K562 (cell line): ENCODE measurements at regions not wholly inside any gene's neighbourhood (a gene's known extent, or its start where the extent isn't known, plus 50 kb on each side); places are given as distances from the start of the nearest gene placed in this dataset.
A peak's percentile ranks its signal among the peaks of the same experiment; 100 is the strongest.

Source experiments
- CBX5 ChIP-seq: IDR thresholded peaks from 2 replicates; pipeline ENCODE4 v1.6.1; 2014; ENCODE audit warnings: low read depth, borderline replicate concordance
- ELF4 ChIP-seq: fragments of 450-650 bp; formaldehyde crosslinking; IDR thresholded peaks from 2 replicates; pipeline ENCODE4 v1.4.0; 2022; ENCODE audit warnings: missing genetic modification characterization
- ELK1 ChIP-seq: sonication (generic); formaldehyde crosslinking; IDR thresholded peaks from 2 replicates; pipeline ENCODE4 v1.8.1; 2022; ENCODE audit warnings: missing genetic modification reagents
- GTF3C2 ChIP-seq: IDR thresholded peaks from 3 replicates; pipeline ENCODE4 v1.6.1; 2011; ENCODE audit warnings: borderline replicate concordance, mild to moderate bottlenecking, moderate library complexity; ENCODE audit not compliant: insufficient read length; ENCODE audit errors: extremely low read depth
- HES1 ChIP-seq: fragments of 450-650 bp; IDR thresholded peaks from 2 replicates; pipeline ENCODE4 v1.6.1; 2016; ENCODE audit warnings: low read depth, mild to moderate bottlenecking, moderate library complexity
- HOMEZ ChIP-seq: fragments of 250-450 bp; sonication (Bioruptor Pico); IDR thresholded peaks from 2 replicates; pipeline ENCODE4 v1.4.0; 2020; ENCODE audit warnings: mild to moderate bottlenecking, moderate library complexity
- KLF1 ChIP-seq: fragments of 450-650 bp; IDR thresholded peaks from 2 replicates; pipeline ENCODE4 v1.6.1; 2016; ENCODE audit warnings: missing genetic modification characterization, missing compliant biosample characterization
- POLR2AphosphoS2 ChIP-seq: IDR thresholded peaks from 2 replicates; pipeline ENCODE4 v1.6.1; 2012; ENCODE audit warnings: low read length, improper control_type of control experiment
- YY1 ChIP-seq, 3 experiments: IDR thresholded peaks; 2 replicates each; pipeline ENCODE4 v1.6.1; 2011; ENCODE audit warnings: low read length in 2 of 3, mild to moderate bottlenecking in 2 of 3, moderate library complexity in 2 of 3, borderline replicate concordance in 1 of 3, control low read depth in 1 of 3, low read depth in 1 of 3; ENCODE audit not compliant: insufficient read depth in 3 of 3, insufficient replicate concordance in 2 of 3, control insufficient read depth in 1 of 3, insufficient read length in 1 of 3; ENCODE audit errors: extremely low read depth in 1 of 3
- ZNF592 ChIP-seq: fragments of 450-650 bp; IDR thresholded peaks from 2 replicates; pipeline ENCODE4 v1.6.1; 2017; ENCODE audit warnings: antibody characterized with exemption, mild to moderate bottlenecking
- TF ChIP-seq, protein P1 (sequence below): fragments of 250-450 bp; sonication (Bioruptor Pico); IDR thresholded peaks from 2 replicates; pipeline ENCODE4 v1.8.0; 2022; ENCODE audit warnings: moderate library complexity, mild to moderate bottlenecking, inconsistent platforms
- TF ChIP-seq, protein P2 (sequence below): fragments of 200-800 bp; sonication (Bioruptor generic); IDR thresholded peaks from 2 replicates; pipeline ENCODE4 v1.6.1; 2017; ENCODE audit warnings: missing genetic modification characterization, missing compliant biosample characterization

DNA sequence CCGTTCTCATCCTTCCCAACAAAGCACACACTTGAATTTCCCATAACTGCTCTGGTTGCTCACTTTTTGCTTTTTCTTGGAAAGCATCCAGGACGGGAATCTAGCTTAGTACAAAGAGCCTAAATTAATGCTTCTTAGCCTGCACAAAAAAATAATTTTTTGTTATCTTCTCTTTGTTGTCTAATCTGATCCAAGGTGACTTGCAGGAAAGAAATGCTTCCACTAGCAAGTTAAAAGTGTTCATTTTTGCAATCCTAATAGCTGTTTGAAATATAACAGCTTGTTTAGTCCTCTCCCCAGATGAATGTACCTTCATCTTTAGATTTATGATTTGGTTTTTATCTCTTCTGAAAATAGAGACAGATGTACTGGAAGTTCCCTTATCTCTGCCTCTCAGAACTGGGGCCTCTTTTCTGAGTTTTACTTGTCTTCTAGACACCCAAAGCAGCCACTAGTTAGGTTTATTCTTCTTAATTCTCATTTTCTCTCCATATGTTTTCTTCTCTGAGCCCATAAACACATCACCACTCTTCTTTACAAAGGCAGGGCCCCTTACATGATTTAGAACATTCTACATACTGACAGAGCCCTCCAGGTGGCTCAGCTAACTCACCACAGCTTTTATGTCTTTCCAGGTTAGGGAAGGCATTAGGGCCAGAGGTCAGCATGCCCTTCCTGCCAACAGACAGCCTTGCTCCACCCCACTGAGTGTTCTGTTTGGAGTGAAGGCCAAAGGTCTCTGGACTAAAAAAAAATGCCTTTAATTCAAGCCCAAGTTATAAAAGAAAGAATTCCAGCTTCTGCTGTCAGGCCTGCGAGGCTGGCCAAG lies 74.7 kb upstream of the MAP4K3 start (continued):
- no peak for TF ChIP-seq YY1 (IDR thresholded peaks at IDR 0.05; ENCODE audit: borderline replicate concordance in 1 of 3, control insufficient read depth in 1 of 3, extremely low read depth in 1 of 3, insufficient read depth in 3 of 3, insufficient read length in 1 of 3, insufficient replicate concordance in 2 of 3, low read depth in 1 of 3, low read length in 2 of 3)
- TF ChIP-seq CBX5: no peak
- TF ChIP-seq KLF1 (tag): no peak
- no peak for TF ChIP-seq ELK1 (CRISPR knock-in tag)
- TF ChIP-seq HOMEZ: no peak
- TF ChIP-seq ELF4: no peak
- TF ChIP-seq GTF3C2: no peak
- TF ChIP-seq POLR2AphosphoS2: no peak
- TF ChIP-seq, protein P1, sequence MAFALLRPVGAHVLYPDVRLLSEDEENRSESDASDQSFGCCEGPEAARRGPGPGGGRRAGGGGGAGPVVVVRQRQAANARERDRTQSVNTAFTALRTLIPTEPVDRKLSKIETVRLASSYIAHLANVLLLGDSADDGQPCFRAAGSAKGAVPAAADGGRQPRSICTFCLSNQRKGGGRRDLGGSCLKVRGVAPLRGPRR: no peak
- peak; percentile 72 for TF ChIP-seq HES1
- TF ChIP-seq ZNF592: peak; percentile 61; the same call in 1 of the 2 replicates
- TF ChIP-seq, protein P2, sequence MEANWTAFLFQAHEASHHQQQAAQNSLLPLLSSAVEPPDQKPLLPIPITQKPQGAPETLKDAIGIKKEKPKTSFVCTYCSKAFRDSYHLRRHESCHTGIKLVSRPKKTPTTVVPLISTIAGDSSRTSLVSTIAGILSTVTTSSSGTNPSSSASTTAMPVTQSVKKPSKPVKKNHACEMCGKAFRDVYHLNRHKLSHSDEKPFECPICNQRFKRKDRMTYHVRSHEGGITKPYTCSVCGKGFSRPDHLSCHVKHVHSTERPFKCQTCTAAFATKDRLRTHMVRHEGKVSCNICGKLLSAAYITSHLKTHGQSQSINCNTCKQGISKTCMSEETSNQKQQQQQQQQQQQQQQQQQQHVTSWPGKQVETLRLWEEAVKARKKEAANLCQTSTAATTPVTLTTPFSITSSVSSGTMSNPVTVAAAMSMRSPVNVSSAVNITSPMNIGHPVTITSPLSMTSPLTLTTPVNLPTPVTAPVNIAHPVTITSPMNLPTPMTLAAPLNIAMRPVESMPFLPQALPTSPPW (CRISPR knock-in tag): peak; percentile 54; the same call in 1 of the 2 replicates
